HFFc6 (cell line): ENCODE measurements at regions not wholly inside any gene's neighbourhood (a gene's known extent, or its start where the extent isn't known, plus 50 kb on each side); places are given as distances from the start of the nearest gene placed in this dataset.

ENCODE experiments used
- DNase-seq: peaks from one replicate; pipeline ENCODE4 v3.0.0-alpha.2; 2018
- H3K27ac Mint-ChIP-seq: 2 replicates; pipeline ENCODE4 v1.8.0; 2020; ENCODE audit warnings: mild to moderate bottlenecking, mixed read lengths
- H3K27me3 Mint-ChIP-seq: 2 replicates; pipeline ENCODE4 v1.8.0; 2021; ENCODE audit warnings: mild to moderate bottlenecking, moderate library complexity, mixed read lengths; ENCODE audit not compliant: insufficient read depth
- H3K36me3 Mint-ChIP-seq: 2 replicates; pipeline ENCODE4 v1.8.0; 2021; ENCODE audit warnings: low read depth, mixed read lengths
- H3K4me1 Mint-ChIP-seq: 2 replicates; pipeline ENCODE4 v1.8.0; 2020; ENCODE audit warnings: low read depth, mixed read lengths
- H3K4me3 Mint-ChIP-seq: 2 replicates; pipeline ENCODE4 v1.8.0; 2020; ENCODE audit warnings: mild to moderate bottlenecking, moderate library complexity, mixed read lengths
- H3K9me3 Mint-ChIP-seq: 2 replicates; pipeline ENCODE4 v1.8.0; 2020; ENCODE audit warnings: mild to moderate bottlenecking, mixed read lengths
- TF ChIP-seq, protein P1 (sequence below): fragments of 200-600 bp; sonication (generic); IDR thresholded peaks from 2 replicates; pipeline ENCODE4 v1.5.0; 2021; ENCODE audit warnings: antibody characterized with exemption, mild to moderate bottlenecking

DNA sequence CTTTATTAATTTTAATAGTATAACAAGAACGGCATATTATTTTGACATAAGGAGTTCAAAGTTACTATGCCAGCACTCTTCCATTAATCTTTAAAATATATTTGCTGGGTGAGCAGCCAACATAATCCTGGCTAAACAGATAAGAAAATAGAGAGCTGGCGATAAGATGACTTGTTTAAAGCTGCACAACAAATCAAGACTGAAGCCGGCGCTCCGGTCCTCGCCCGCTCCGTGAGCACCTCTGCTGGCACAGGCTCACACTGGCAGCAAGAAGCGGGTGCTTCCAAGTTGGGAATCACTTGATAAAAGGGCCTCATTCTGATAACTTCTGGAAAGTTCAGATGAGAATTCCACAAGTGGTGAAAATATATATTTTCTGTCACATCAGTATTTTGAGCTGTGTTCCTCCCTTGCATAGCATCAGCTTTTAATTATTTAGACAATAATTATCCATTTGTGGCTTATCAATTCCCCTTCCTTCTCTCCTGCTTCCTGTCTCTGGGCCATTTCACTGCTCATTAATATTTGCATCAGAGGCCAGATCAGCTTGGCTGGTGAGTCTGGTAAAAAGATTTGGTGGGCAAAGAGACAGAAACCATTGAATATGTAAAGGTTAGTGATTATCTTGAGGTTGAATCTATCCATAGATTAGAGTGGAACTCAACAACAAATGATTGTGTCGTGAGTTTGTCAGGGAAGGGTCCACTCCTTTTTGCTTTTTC is 205.3 kb downstream of the MZT1 start:
- TF ChIP-seq, protein P1, sequence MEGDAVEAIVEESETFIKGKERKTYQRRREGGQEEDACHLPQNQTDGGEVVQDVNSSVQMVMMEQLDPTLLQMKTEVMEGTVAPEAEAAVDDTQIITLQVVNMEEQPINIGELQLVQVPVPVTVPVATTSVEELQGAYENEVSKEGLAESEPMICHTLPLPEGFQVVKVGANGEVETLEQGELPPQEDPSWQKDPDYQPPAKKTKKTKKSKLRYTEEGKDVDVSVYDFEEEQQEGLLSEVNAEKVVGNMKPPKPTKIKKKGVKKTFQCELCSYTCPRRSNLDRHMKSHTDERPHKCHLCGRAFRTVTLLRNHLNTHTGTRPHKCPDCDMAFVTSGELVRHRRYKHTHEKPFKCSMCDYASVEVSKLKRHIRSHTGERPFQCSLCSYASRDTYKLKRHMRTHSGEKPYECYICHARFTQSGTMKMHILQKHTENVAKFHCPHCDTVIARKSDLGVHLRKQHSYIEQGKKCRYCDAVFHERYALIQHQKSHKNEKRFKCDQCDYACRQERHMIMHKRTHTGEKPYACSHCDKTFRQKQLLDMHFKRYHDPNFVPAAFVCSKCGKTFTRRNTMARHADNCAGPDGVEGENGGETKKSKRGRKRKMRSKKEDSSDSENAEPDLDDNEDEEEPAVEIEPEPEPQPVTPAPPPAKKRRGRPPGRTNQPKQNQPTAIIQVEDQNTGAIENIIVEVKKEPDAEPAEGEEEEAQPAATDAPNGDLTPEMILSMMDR: no peak
- Mint-ChIP-seq H3K27me3 (no peaks in the 10 kb centered on the region), H3K4me1 (no peaks in the 10 kb centered on the region), H3K4me3 (no peak overlapping the region), H3K9me3 (no peaks in the 10 kb centered on the region), H3K36me3 (no peaks in the 10 kb centered on the region), H3K27ac (no peak overlapping the region)
- DNase-seq: no peak

GRCh38 chr13:72514146-72514545 is 213.3 kb downstream of the MZT1 start:
- Mint-ChIP-seq H3K4me3 (no peak overlapping the region), H3K4me1 (no peaks in the 10 kb centered on the region), H3K27ac (no peak overlapping the region), H3K9me3 (peaks cover 4% of the 10 kb centered on the region; the same call in 1 of the 2 replicates), H3K27me3 (no peaks in the 10 kb centered on the region), H3K36me3 (no peaks in the 10 kb centered on the region)
- DNase-seq: no peak
- TF ChIP-seq, protein P1: no peak

DNA sequence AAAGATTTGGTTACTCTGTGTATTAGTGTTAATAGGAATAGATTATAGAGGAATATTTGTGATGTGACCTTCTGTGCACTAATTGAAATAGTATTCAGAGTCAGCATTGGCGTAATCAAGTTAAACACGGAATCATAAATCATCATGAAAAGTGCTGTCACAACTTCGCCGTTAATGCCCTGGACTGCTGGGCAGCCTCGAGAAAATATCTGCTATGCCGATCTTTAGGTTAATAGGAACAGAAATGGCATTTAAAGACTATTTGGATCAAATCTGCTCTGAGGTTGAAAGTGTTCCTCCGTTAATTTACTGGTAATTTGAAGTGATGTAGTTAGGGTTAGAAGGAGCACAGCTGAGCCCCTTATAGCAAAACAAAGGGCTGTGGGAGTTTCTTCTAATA is 219.0 kb downstream of the MZT1 start:
- Mint-ChIP-seq H3K27ac (no peak overlapping the region), H3K9me3 (no peaks in the 10 kb centered on the region; the same call in 1 of the 2 replicates), H3K4me1 (no peaks in the 10 kb centered on the region; the same call in 1 of the 2 replicates), H3K27me3 (no peaks in the 10 kb centered on the region), H3K36me3 (no peaks in the 10 kb centered on the region), H3K4me3 (no peak overlapping the region)
- no peak for DNase-seq
- TF ChIP-seq, protein P1: no peak

DNA sequence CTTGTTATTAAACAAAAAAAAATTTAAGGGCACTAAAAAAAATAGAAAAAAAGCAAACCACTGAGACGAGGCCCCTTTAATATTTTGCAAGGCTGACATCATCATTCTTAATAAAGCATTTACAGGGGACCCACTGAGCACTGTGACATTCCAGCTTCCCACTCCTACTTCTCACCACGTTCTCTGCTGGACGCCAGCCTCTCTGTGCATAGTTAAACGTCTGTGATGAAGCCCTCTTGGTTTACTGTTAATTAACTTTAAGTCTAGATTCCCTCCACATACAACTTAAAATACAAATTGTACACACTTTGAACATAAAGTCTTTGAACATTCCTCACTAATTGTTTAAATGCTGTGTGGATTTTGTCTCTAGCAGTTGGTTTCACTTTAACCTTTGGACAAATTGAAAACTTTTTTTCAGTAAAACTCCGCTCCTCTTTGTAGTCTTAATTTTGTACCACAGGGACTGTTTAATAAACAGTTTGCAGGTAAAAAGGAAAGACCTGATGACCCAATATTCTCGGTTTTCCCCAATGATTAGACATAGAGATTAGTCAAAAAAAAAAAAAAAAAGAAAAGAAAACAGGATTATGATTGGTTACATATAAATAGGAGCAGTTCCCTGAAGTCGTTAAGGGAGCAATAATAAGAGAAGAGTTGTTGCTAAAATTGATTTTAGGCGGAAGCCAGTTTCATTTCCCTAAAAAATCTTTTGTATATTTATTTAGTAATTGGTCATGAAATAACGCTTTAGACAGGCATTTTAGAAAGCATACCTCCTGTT is 219.8 kb downstream of the MZT1 start:
- DNase-seq: no peak
- Mint-ChIP-seq H3K4me1 (no peaks in the 10 kb centered on the region; the same call in 1 of the 2 replicates), H3K4me3 (peak overlapping the region; percentile 54; the same call in 1 of the 2 replicates)

DNA sequence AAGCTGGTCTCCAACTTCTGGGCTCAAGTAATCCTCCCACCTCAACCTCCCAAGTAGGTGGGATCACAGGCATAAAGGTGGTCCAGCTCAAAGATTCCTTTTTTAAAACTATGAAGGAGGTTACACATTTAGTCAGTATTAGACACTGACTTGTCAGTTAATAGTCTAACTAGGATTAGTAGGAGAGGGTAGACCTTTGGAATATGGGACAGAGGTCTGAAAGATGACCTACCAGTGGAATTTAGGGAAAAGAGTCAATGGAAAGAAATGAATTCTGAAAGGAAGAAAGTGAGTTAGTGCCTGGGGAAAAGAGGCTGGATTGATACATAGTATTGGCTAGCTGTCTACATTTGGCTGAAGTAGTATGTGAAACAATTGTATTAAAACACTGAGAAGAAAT is 220.7 kb downstream of the MZT1 start:
- Mint-ChIP-seq H3K36me3 (no peaks in the 10 kb centered on the region), H3K4me3 (no peak overlapping the region)

More for the DNA sequence above, 219.8 kb downstream of the MZT1 start:
- no peaks in the 10 kb centered on the region for H3K36me3 Mint-ChIP-seq
- H3K27me3 Mint-ChIP-seq: no peaks in the 10 kb centered on the region
- TF ChIP-seq, protein P1: no peak
- no peaks in the 10 kb centered on the region; the same call in 1 of the 2 replicates for H3K9me3 Mint-ChIP-seq
- H3K27ac Mint-ChIP-seq: no peak overlapping the region

More for the DNA sequence above, 220.7 kb downstream of the MZT1 start:
- Mint-ChIP-seq H3K27ac (no peak overlapping the region), H3K9me3 (no peaks in the 10 kb centered on the region; the same call in 1 of the 2 replicates), H3K4me1 (no peaks in the 10 kb centered on the region; the same call in 1 of the 2 replicates), H3K27me3 (no peaks in the 10 kb centered on the region)
- TF ChIP-seq, protein P1: no peak
- no peak for DNase-seq
